HepG2 (cell line): ENCODE measurements at regions not wholly inside any gene's neighbourhood (a gene's known extent, or its start where the extent isn't known, plus 50 kb on each side); places are given as distances from the start of the nearest gene placed in this dataset.

Experiments used
- CCDC6 ChIP-seq: sonication (generic); formaldehyde crosslinking; IDR thresholded peaks from 2 replicates; pipeline ENCODE4 v1.8.1; 2022; ENCODE audit warnings: mild to moderate bottlenecking, missing genetic modification reagents, moderate library complexity
- KLF13 ChIP-seq: sonication (generic); formaldehyde crosslinking; IDR thresholded peaks from 2 replicates; pipeline ENCODE4 v1.4.0; 2020; ENCODE audit warnings: mild to moderate bottlenecking, missing genetic modification reagents
- MATR3 ChIP-seq: sonication (generic); formaldehyde crosslinking; IDR thresholded peaks from 2 replicates; pipeline ENCODE4 v1.4.0; 2020; ENCODE audit warnings: missing genetic modification reagents
- MYNN ChIP-seq: sonication (generic); formaldehyde crosslinking; IDR thresholded peaks from 2 replicates; pipeline ENCODE4 v1.4.0; 2020; ENCODE audit warnings: mild to moderate bottlenecking, low read depth, missing genetic modification reagents
- NR2F1 ChIP-seq, 2 experiments: fragments of 450-650 bp in 1 of 2; formaldehyde crosslinking in 1 of 2; IDR thresholded peaks; 2 replicates each; pipeline versions ENCODE4 v1.5.0 to v1.6.1; 2016 to 2020; ENCODE audit warnings: mild to moderate bottlenecking in 1 of 2, missing compliant biosample characterization in 1 of 2, missing genetic modification reagents in 1 of 2, moderate library complexity in 1 of 2
- PLSCR1 ChIP-seq: sonication (generic); formaldehyde crosslinking; IDR thresholded peaks from 2 replicates; pipeline ENCODE4 v1.5.0; 2020; ENCODE audit warnings: missing genetic modification reagents, mild to moderate bottlenecking, borderline replicate concordance
- PRDM10 ChIP-seq: sonication (generic); formaldehyde crosslinking; IDR thresholded peaks from 2 replicates; pipeline ENCODE4 v1.4.0; 2020; ENCODE audit warnings: low read depth, missing genetic modification reagents
- SYNCRIP ChIP-seq: fragments of 200-400 bp; formaldehyde crosslinking; IDR thresholded peaks from 2 replicates; pipeline ENCODE4 v1.6.1; 2018; ENCODE audit warnings: mild to moderate bottlenecking, low read depth, low read length; ENCODE audit not compliant: insufficient read depth
- ZBED4 ChIP-seq: sonication (generic); formaldehyde crosslinking; IDR thresholded peaks from 2 replicates; pipeline ENCODE4 v1.4.0; 2020; ENCODE audit warnings: missing genetic modification reagents, borderline replicate concordance
- ZKSCAN5 ChIP-seq: sonication (generic); formaldehyde crosslinking; IDR thresholded peaks from 2 replicates; pipeline ENCODE4 v1.5.1; 2020; ENCODE audit warnings: mild to moderate bottlenecking, missing genetic modification reagents
- ZNF558 ChIP-seq: sonication (generic); formaldehyde crosslinking; IDR thresholded peaks from 2 replicates; pipeline ENCODE4 v1.9.0; 2022; ENCODE audit warnings: mild to moderate bottlenecking, missing genetic modification reagents, borderline replicate concordance
- ZNF607 ChIP-seq: sonication (generic); formaldehyde crosslinking; IDR thresholded peaks from 2 replicates; pipeline ENCODE4 v1.5.1; 2020; ENCODE audit warnings: missing genetic modification reagents, mild to moderate bottlenecking, borderline replicate concordance
- ZNF784 ChIP-seq: sonication (generic); formaldehyde crosslinking; IDR thresholded peaks from 2 replicates; pipeline ENCODE4 v1.5.1; 2020; ENCODE audit warnings: missing genetic modification reagents, mild to moderate bottlenecking, borderline replicate concordance

- peak; percentile 80 for TF ChIP-seq PRDM10
- no peak for TF ChIP-seq MATR3 (CRISPR knock-in tag)
- TF ChIP-seq SYNCRIP: no peak
- peak; percentile 85 for TF ChIP-seq ZBED4 (CRISPR knock-in tag)
- no peak for TF ChIP-seq MYNN (CRISPR knock-in tag)
- TF ChIP-seq ZKSCAN5: no peak
- TF ChIP-seq NR2F1 (CRISPR knock-in tag; IDR thresholded peaks at IDR 0.05): peak; percentile 99
- TF ChIP-seq CCDC6: peak; percentile 90; the same call in 1 of the 2 replicates
- no peak for TF ChIP-seq PLSCR1 (CRISPR knock-in tag)
- TF ChIP-seq ZNF784: peak; percentile 7; the same call in 1 of the 2 replicates
- no peak for TF ChIP-seq KLF13
- peak; percentile 56; the same call in 1 of the 2 replicates for TF ChIP-seq ZNF558 (CRISPR knock-in tag)
- 0 out of 2 replicates have a peak, but pooled peaks have one; percentile 32 for TF ChIP-seq ZNF607 (CRISPR knock-in tag)
These were observed 555.8 kb upstream of the ID2 start (continued) for GRCh38 chr2:8125741-8126711.
